ENCODE measurements at regions not wholly inside any gene's neighbourhood (a gene's known extent, or its start where the extent isn't known, plus 50 kb on each side); places are given as distances from the start of the nearest gene placed in this dataset.

- TF ChIP-seq, protein P1, sequence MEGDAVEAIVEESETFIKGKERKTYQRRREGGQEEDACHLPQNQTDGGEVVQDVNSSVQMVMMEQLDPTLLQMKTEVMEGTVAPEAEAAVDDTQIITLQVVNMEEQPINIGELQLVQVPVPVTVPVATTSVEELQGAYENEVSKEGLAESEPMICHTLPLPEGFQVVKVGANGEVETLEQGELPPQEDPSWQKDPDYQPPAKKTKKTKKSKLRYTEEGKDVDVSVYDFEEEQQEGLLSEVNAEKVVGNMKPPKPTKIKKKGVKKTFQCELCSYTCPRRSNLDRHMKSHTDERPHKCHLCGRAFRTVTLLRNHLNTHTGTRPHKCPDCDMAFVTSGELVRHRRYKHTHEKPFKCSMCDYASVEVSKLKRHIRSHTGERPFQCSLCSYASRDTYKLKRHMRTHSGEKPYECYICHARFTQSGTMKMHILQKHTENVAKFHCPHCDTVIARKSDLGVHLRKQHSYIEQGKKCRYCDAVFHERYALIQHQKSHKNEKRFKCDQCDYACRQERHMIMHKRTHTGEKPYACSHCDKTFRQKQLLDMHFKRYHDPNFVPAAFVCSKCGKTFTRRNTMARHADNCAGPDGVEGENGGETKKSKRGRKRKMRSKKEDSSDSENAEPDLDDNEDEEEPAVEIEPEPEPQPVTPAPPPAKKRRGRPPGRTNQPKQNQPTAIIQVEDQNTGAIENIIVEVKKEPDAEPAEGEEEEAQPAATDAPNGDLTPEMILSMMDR (conservative IDR thresholded peaks at IDR 0.05; ENCODE audit: low read depth, low read length) = no peak
- H3K4me3 ChIP-seq (ENCODE audit: low read length) = no peak overlapping the region
- no peak for DNase-seq (ENCODE audit: low read depth)
Observed at GRCh38 chr12:28767836-28768348, 381.2 kb upstream of the FAR2 start.

- H3K4me3 ChIP-seq (ENCODE audit: low read length) = no peak overlapping the region
- TF ChIP-seq, protein P1 (conservative IDR thresholded peaks at IDR 0.05; ENCODE audit: low read depth, low read length) = no peak
- DNase-seq (ENCODE audit: low read depth) = no peak
Observed at GRCh38 chr12:28770322-28770721, 378.8 kb upstream of the FAR2 start.

- H3K4me3 ChIP-seq (ENCODE audit: low read length) = no peak overlapping the region
- DNase-seq (ENCODE audit: low read depth) = no peak
- TF ChIP-seq, protein P1 (conservative IDR thresholded peaks at IDR 0.05; ENCODE audit: low read depth, low read length) = no peak
Observed at GRCh38 chr12:28771968-28772367, 377.1 kb upstream of the FAR2 start.

DNA sequence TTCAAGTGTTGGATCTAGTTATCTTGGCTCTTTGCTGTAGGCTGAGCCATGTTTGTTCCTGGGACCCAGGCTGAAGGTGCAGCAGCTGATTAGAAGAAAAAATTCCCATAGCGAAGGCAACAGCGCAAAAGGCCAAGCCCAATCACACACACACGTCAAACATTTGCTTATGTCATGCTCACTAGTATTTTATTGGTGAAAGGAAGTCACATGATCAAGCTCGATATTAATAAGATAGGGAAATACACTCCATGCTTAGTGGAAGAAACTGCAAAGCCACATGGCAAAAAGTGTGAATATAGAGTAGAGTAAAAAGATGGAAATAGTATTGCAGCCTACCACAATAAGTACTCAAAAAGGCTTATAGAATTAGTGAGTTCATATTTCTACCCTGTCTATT, 373.5 kb upstream of the FAR2 start:
- H3K4me3 ChIP-seq (ENCODE audit: low read length) = no peak overlapping the region
- TF ChIP-seq, protein P1 (conservative IDR thresholded peaks at IDR 0.05; ENCODE audit: low read depth, low read length) = no peak
- no peak for DNase-seq (ENCODE audit: low read depth)

DNA sequence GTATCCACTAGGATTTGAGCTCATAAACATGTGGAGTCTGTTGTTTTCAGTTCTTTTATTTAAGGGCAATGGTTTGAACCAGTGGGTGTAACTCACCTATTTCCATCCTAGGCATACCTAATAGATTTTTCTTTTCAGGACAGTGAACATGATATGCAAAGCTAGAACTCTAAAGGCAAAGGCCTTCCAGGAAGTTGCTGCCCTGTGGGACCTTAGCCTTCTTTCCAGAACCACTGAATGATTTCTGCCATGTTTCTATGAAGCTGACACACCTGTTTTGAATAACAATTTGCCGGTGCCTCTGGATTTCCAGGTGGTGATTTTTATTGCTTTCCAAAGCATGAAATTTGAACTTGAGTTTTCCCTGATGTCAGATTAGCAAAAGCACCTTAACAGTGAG, 372.9 kb upstream of the FAR2 start:
- TF ChIP-seq, protein P1 (conservative IDR thresholded peaks at IDR 0.05; ENCODE audit: low read depth, low read length) = no peak
- no peak for DNase-seq (ENCODE audit: low read depth)
- H3K4me3 ChIP-seq (ENCODE audit: low read length) = no peak overlapping the region

- TF ChIP-seq, protein P1 (conservative IDR thresholded peaks at IDR 0.05; ENCODE audit: low read depth, low read length) = no peak
- no peak overlapping the region for H3K4me3 ChIP-seq (ENCODE audit: low read length)
- no peak for DNase-seq (ENCODE audit: low read depth)
Observed at GRCh38 chr12:28776913-28777422, 372.1 kb upstream of the FAR2 start.

DNA sequence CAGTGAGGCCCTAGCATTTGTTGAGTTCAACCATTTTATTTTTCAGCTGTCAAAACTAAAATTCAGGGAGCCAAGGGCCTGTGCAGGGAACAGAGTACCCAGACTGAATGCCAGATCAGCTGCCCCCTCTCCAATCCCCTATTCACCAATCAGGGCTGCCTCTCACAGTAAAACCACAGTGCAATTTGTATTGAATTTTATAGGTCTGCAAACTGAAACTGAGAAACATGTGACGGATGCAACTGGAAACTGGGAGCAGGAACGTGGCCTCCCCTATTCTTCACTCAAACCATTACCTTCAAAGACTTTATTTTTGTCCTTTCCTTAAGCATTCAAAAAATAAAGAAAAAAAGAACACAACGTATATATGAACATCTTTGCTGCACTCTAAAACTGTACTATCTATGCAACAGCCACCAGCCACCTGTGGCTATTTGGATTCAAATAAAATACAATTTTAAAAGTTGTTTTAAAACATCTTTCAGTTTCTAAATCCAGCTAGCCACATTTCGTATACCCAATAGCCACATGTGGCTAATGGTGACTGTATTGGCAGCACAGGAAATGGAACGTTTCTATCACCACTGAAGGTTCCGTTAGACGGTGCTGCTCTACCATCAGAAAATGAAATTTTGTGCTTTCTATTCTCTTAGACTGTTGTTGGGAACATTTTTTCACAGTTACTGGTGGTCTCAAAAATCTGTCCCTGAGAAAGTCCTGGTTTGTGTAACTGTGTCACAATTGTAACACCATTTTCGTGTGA, 371.3 kb upstream of the FAR2 start:
- H3K4me3 ChIP-seq (ENCODE audit: low read length) = no peak overlapping the region
- no peak for DNase-seq (ENCODE audit: low read depth)
- TF ChIP-seq, protein P1 (conservative IDR thresholded peaks at IDR 0.05; ENCODE audit: low read depth, low read length) = no peak

All from retinal pigment epithelial cell (primary cell).